Mucosa of rectum (tissue), 2 donors: ENCODE measurements at regions not wholly inside any gene's neighbourhood (a gene's known extent, or its start where the extent isn't known, plus 50 kb on each side); places are given as distances from the start of the nearest gene placed in this dataset.
"Not testable (repeated sequence)": the region's sequence is repeated elsewhere in the genome, so short reads cannot be mapped to it uniquely, and the experiment has no call there.

Experiments used
- H3K27ac ChIP-seq, 2 donors: one replicate each; pipeline ENCODE4 v1.7.0; 2013; ENCODE audit warnings: inconsistent platforms in 2 of 2, low read depth in 2 of 2, low read length in 2 of 2
- H3K27me3 ChIP-seq, 2 donors: one replicate each; pipeline ENCODE4 v1.7.0; 2013; ENCODE audit warnings: low read length in 2 of 2; ENCODE audit not compliant: control insufficient read depth in 2 of 2, insufficient read depth in 2 of 2
- H3K36me3 ChIP-seq, 2 donors: one replicate each; pipeline ENCODE4 v1.7.0; 2013; ENCODE audit warnings: low read length in 2 of 2; ENCODE audit not compliant: control insufficient read depth in 2 of 2, insufficient read depth in 2 of 2
- H3K4me1 ChIP-seq, 2 donors: one replicate each; pipeline ENCODE4 v1.7.0; 2013; ENCODE audit warnings: low read length in 2 of 2, mild to moderate bottlenecking in 1 of 2; ENCODE audit not compliant: control insufficient read depth in 2 of 2, insufficient read depth in 2 of 2
- H3K4me3 ChIP-seq, 2 donors: one replicate each; pipeline ENCODE4 v1.7.0; 2013; ENCODE audit warnings: low read length in 2 of 2
- H3K9ac ChIP-seq, 2 donors: one replicate each; pipeline ENCODE4 v1.7.0; 2013; ENCODE audit warnings: low read length in 2 of 2, low read depth in 1 of 2, mild to moderate bottlenecking in 1 of 2
- H3K9me3 ChIP-seq, 2 donors: one replicate each; pipeline ENCODE4 v1.7.0; 2013; ENCODE audit warnings: low read length in 2 of 2; ENCODE audit not compliant: control insufficient read depth in 2 of 2
- donor health status: healthy.
- donor health status: Normal muscosa, but diverticular disease.

DNA sequence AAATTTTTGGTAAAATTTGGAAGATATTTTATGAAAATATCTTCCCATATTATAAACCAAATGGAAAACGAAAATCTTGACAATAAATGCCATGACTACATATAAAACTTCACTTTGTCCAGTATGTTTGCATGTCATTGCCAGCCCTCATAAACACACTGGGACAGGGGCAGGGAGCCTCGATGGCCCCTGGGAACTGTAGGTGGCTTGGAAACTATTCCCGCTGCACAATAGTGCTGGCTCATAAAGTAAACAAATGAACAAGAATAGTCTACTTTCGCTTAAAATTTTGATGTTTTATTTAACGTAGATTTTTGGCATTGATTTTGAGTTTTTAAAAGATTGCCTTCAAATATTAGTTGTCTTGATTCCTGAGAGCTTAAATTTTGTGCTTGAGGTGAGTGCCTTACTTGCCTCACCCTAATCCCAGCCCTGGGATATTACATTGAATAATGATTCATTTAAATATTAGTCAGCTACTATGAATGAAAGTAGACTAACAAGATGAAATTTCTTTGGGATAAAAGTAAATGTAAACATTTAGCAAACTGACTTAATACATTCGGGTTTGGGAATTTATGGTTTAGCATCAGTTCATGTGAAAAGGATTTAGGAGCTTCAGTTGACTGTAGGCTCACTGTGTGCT is 74.0 kb upstream of the PKP2 start:
- Histone ChIP-seq H3K9ac (no peak overlapping the region), H3K4me3 (no peak overlapping the region), H3K36me3 (no peaks in the 10 kb centered on the region), H3K4me1 (no peaks in the 10 kb centered on the region), H3K9me3 (no peaks in the 10 kb centered on the region), H3K27me3 (no peaks in the 10 kb centered on the region), H3K27ac (no peak overlapping the region)

DNA sequence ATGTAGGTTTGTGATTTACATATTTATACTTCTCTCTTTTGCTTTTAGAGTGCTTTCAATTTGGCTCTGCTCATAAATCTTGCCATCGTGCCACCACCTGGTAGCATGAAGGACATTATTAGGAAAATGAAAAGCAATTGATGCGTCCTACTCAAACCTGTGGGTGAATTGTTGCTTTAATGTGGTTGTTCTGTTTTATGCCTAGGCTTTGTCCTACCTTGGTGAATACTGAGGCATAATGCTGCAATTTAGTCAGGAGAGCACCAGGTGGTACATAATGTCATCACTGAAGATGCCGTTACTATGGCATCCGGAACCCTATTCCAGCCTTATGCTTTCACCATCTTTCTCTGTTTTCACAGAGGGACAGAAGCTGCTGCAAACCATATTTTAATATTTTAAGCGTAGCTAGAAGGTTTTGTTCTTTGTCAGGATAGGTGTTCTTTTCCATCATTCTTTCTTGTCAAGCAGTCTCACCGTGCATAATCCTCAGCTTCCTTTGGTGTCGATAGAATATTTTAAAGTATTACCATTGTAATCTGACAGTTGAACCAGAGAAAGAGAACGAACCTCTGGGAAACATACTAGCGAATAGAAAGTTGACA is 68.5 kb upstream of the PKP2 start:
- H3K4me3 ChIP-seq, result no peak overlapping the region
- no peak overlapping the region for H3K27ac ChIP-seq
- no peaks in the 10 kb centered on the region for H3K36me3 ChIP-seq
- H3K9ac ChIP-seq, result no peak overlapping the region
- no peaks in the 10 kb centered on the region for H3K9me3 ChIP-seq
- H3K27me3 ChIP-seq, result no peaks in the 10 kb centered on the region
- H3K4me1 ChIP-seq, result no peaks in the 10 kb centered on the region

DNA sequence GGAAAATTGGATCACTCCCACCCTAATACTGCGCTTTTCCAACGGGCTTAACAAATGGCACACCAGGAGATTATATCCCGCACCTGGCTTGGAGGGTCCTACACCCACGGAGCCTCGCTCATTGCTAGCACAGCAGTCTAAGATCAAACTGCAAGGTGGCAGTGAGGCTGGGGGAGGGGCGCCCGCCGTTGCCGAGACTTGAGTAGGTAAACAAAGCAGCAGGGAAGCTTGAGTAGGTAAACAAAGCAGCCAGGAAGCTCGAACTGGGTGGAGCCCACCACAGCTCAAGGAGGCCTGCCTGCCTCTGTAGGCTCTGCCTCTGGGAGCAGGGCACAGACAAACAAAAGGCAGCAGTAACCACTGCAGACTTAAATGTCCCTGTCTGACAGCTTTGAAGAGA is 59.8 kb upstream of the PKP2 start:
- not testable (repeated sequence) for H3K4me1 ChIP-seq, H3K36me3 ChIP-seq

DNA sequence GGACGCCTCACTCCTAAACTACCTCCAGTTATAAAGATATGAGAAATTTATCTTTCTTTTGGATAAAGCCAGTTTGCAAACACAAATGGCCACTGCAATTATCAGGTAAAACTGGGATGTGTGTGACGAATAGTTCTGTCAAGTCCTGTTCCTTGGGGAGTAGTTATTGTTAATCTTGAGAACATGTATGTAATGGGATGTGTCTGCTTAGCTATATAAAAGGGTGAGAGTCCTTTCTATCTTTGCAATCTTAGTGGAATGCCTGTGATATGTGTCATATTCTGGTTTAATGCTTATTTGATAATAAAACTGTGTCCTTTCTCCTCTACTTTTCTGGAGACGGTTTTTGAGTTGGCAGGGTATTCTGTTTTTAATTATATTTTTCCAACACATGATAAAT is 56.1 kb upstream of the PKP2 start:
- H3K9me3 ChIP-seq, result no peaks in the 10 kb centered on the region
- H3K27ac ChIP-seq, result no peak overlapping the region
- no peaks in the 10 kb centered on the region for H3K27me3 ChIP-seq
- H3K4me3 ChIP-seq, result no peak overlapping the region
- H3K9ac ChIP-seq, result no peak overlapping the region
- no peaks in the 10 kb centered on the region for H3K36me3 ChIP-seq
- no peaks in the 10 kb centered on the region for H3K4me1 ChIP-seq

More for the DNA sequence above, 59.8 kb upstream of the PKP2 start:
- H3K27ac ChIP-seq, H3K9me3 ChIP-seq, H3K4me3 ChIP-seq, H3K27me3 ChIP-seq, H3K9ac ChIP-seq: not testable (repeated sequence)

DNA sequence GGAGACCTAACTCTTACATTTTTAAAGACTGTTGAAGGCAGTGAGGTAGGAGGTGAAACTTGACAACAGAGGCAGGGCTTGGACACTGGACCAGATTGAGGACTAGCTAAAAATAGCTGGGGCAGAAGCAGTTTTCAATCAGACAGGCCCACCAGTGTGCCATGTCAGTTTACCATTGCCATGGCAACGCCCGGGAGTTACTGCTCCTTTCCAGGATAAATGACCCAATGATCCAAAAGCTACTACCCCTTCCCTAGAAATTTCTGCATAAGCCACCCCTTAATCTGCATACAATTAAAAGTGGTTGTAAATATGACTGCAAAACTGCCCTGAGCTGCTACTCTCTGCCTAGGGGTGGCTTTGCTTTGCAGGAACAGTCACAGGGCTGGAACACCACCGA is 53.2 kb upstream of the PKP2 start:
- H3K27ac ChIP-seq, result no peak overlapping the region
- H3K36me3 ChIP-seq, result no peaks in the 10 kb centered on the region
- no peak overlapping the region for H3K4me3 ChIP-seq
- H3K4me1 ChIP-seq, result no peaks in the 10 kb centered on the region
- H3K9me3 ChIP-seq, result no peaks in the 10 kb centered on the region
- no peak overlapping the region for H3K9ac ChIP-seq
- no peaks in the 10 kb centered on the region for H3K27me3 ChIP-seq

DNA sequence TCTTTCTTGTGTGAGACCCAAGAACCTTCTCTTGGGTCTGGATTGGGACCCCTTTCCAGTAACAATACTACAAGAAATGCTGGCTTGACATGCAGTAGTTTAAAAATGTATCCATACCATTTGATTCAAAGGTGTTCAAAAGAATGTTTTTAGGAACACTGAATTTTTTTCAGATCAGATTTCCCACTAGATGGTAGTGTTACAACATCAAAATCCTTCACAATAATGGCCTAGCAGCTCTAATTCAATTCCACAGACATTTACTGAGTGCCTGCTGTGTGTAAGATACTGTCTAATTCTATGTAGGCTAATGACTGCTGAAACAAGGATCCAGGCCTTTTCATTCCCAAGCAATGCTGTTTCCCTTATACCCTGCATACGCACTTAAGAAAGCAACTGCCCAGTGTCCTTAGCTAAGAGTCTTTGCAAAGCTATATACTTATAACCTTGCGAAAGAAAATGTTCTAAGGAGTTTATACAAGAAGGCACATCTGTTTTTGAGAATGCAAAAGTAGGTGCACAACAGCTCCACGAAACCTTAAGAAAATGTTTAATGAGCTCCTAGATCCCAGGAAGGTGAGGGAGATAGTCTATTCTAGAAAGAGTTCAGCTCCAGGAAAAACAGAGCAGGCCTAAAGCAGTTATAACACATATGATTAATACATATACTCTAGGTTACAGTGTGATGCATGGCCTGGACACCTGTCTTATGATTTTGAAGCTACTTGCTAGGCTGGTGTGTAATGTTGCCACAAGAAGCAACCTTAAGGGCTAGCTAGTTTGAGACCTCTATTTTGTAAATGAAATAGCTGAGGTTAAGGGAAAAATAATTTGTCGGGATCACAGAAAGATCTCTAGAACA is 50.9 kb upstream of the PKP2 start:
- Histone ChIP-seq H3K27ac (no peak overlapping the region), H3K4me3 (no peak overlapping the region), H3K27me3 (no peaks in the 10 kb centered on the region), H3K36me3 (no peaks in the 10 kb centered on the region), H3K9me3 (no peaks in the 10 kb centered on the region), H3K4me1 (no peaks in the 10 kb centered on the region), H3K9ac (no peak overlapping the region)

DNA sequence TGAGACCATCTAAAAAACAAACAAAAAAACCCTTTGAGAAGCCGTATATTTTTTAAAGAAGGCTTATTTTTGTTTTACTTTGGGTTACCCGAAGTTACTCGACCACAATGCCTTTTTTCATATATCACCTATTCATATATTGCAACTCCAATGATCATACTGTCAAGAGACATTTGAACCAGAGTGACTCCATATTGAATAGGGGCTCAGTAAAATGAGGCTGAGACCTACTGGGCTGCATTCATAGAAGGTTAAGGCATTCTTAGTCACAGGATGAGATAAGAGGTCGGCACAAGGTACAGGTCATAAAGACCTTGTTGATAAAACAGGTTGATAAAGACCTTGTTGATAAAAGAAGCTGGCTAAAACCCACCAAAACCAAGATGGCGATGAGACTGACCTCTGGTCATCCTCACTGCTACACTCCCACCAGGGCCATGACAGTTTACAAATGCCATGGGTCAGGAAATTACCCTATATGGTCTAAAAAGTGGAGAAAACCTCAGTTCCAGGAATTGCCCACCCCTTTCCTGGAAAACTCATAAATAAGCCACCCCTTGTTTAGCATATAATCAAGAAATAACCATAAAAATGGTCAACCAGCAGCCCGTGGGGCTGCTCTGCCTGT is 50.0 kb upstream of the PKP2 start:
- no peaks in the 10 kb centered on the region for H3K27me3 ChIP-seq
- no peaks in the 10 kb centered on the region for H3K4me1 ChIP-seq
- no peaks in the 10 kb centered on the region for H3K9me3 ChIP-seq
- no peak overlapping the region for H3K4me3 ChIP-seq
- no peaks in the 10 kb centered on the region for H3K36me3 ChIP-seq
- H3K27ac ChIP-seq, result no peak overlapping the region
- H3K9ac ChIP-seq, result no peak overlapping the region
